GM12891 (cell line): ENCODE measurements at regions not wholly inside any gene's neighbourhood (a gene's known extent, or its start where the extent isn't known, plus 50 kb on each side); places are given as distances from the start of the nearest gene placed in this dataset.

ENCODE experiments used
- PAX5 ChIP-seq: IDR thresholded peaks from 2 replicates; pipeline ENCODE4 v1.6.1; 2011; ENCODE audit warnings: low read length, moderate library complexity, mild to moderate bottlenecking; ENCODE audit not compliant: insufficient read depth, severe bottlenecking
- POLR2A ChIP-seq: IDR thresholded peaks from 2 replicates; pipeline ENCODE4 v1.6.1; 2011; ENCODE audit warnings: low read depth, low read length, control low read depth
- POLR2AphosphoS5 ChIP-seq: IDR thresholded peaks from 2 replicates; pipeline ENCODE4 v1.6.1; 2011; ENCODE audit warnings: low read depth, low read length, control low read depth
- SPI1 ChIP-seq: IDR thresholded peaks from 2 replicates; pipeline ENCODE4 v1.6.1; 2011; ENCODE audit warnings: low read depth, low read length, control low read depth
- TAF1 ChIP-seq: IDR thresholded peaks from 2 replicates; pipeline ENCODE4 v1.6.1; 2011; ENCODE audit warnings: low read depth, low read length, control low read depth

DNA sequence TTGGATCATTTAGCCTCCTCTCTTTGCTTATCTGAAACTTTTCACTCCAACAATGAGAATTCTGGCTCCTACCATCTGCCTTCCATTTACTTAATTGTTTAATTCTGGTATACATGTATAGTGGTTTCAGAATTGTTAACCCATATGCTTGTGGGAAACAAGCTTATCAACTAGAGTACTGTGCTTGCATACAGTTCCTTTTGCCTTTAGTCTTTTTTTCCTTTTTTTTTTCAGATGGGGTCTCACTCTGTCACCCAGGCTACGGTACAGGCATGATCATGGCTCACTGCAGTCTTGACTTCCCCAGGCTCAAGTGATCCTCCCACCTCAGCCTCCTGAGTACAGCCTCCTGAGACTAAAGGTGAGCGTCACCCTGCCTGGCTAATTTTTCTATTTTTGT, 153.8 kb upstream of the LHX5 start:
- no peak for TF ChIP-seq POLR2AphosphoS5
- TF ChIP-seq POLR2A = no peak
- no peak for TF ChIP-seq TAF1
- TF ChIP-seq SPI1 = no peak
- TF ChIP-seq PAX5 = no peak
